ENCODE measurements at regions not wholly inside any gene's neighbourhood (a gene's known extent, or its start where the extent isn't known, plus 50 kb on each side); places are given as distances from the start of the nearest gene placed in this dataset.

DNA sequence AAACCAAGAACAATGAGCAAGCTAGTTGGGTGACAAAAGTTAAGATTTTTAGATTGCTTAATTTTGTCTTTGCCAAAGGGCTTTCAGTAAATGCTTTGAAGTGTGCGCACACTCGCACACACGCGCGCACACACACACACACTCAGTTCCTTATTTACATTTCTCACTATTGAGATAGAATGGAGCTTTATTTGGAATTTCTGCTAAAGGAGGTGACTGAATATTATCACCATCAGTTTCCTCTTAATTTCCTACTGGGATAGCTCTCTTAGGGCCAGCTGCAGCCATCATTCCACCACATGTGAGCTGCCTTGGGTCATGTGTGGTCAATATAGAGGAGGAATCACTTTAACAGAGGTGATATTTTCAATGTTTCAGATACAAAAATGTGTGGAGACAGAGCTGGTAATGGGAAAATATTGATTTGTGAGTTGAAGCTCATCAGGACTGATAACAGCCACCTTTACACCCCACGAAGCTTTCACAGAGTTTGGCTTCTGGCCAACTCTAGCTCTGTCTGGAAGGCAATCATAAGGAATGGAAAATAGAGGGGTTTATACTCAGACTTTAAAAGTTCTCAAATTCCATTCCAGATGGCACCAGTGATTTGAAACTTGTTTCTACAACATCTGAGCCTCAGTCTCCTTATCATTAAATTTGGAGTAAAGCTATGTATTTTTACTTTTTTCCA lies 99.9 kb downstream of the MACIR start:
- Histone ChIP-seq H3K9me3 (ENCODE audit: control insufficient read depth, insufficient read depth, low read depth, low read length) (no peaks in the 10 kb centered on the region), H3K9ac (ENCODE audit: low read length) (no peak overlapping the region), H3K4me3 (ENCODE audit: low read depth, low read length) (no peak overlapping the region), H3K27ac (ENCODE audit: low read depth, low read length) (no peak overlapping the region), H3K27me3 (ENCODE audit: control insufficient read depth, insufficient read depth, low read length) (no peaks in the 10 kb centered on the region), H3K36me3 (ENCODE audit: control insufficient read depth, insufficient read depth, low read length) (no peaks in the 10 kb centered on the region), H3K4me1 (ENCODE audit: control insufficient read depth, insufficient read depth, low read length) (no peaks in the 10 kb centered on the region)

DNA sequence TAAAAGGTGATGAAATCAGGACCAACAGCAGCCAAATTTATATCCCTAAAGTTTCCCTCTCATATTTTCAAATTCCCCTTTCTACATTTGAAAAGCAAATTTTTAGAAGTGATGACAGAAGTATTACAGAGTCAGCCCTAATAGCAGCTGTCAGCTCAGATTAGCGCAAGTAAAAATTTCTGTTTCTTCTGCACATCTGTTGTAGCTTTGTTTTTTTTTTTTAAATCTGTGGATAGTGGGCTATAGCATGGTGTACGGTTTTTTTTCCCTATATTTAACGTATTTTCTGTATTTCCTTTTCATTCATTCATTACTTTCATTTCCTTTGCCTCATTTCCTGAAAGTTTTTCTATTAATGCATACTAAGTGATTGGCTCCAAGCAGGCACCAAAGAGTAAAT lies 99.1 kb downstream of the MACIR start:
- Histone ChIP-seq H3K4me1 (ENCODE audit: control insufficient read depth, insufficient read depth, low read length) (no peaks in the 10 kb centered on the region), H3K4me3 (ENCODE audit: low read depth, low read length) (no peak overlapping the region), H3K27ac (ENCODE audit: low read depth, low read length) (no peak overlapping the region)

DNA sequence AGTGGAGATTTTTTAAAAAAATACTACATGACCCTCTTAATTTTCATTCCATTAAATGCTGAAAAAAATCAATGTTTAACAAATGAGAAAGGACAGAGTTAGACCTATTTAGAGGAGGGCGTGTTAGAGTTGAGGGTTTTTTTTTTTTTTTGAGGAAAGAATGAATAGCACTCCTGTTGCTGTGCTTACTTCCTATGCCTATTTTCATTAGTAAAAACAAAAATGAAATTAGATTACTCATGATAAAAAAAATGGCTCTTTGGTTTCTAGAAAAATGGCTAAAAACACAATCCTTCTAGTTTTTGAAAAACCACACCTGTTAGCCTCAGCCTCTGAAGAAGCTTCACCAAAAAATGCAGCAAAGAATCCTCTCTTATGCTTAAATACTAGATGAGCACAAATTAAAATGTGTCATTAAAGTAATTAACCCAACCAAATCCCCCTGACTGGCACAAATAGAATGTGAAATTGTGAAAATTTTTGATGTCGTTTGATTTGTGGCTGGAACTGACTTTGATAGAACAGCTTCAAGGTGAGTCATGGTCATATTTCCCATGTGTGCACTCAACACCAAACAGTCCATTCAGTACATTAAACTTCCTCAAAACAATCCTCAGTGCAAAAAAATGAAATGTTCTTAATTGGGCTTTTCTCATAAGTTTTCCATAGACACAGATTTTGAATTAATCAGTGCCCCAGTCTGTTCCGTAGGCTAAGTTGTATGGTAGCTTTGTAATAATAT lies 98.0 kb downstream of the MACIR start:
- Histone ChIP-seq H3K27me3 (ENCODE audit: control insufficient read depth, insufficient read depth, low read length) (no peaks in the 10 kb centered on the region), H3K9ac (ENCODE audit: low read length) (no peak overlapping the region), H3K4me1 (ENCODE audit: control insufficient read depth, insufficient read depth, low read length) (no peaks in the 10 kb centered on the region), H3K4me3 (ENCODE audit: low read depth, low read length) (no peak overlapping the region), H3K27ac (ENCODE audit: low read depth, low read length) (no peak overlapping the region), H3K36me3 (ENCODE audit: control insufficient read depth, insufficient read depth, low read length) (no peaks in the 10 kb centered on the region), H3K9me3 (ENCODE audit: control insufficient read depth, insufficient read depth, low read depth, low read length) (no peaks in the 10 kb centered on the region)

More for the DNA sequence above, 99.1 kb downstream of the MACIR start:
- H3K9ac ChIP-seq (ENCODE audit: low read length): no peak overlapping the region
- no peaks in the 10 kb centered on the region for H3K36me3 ChIP-seq (ENCODE audit: control insufficient read depth, insufficient read depth, low read length)
- H3K27me3 ChIP-seq (ENCODE audit: control insufficient read depth, insufficient read depth, low read length): no peaks in the 10 kb centered on the region
- no peaks in the 10 kb centered on the region for H3K9me3 ChIP-seq (ENCODE audit: control insufficient read depth, insufficient read depth, low read depth, low read length)

DNA sequence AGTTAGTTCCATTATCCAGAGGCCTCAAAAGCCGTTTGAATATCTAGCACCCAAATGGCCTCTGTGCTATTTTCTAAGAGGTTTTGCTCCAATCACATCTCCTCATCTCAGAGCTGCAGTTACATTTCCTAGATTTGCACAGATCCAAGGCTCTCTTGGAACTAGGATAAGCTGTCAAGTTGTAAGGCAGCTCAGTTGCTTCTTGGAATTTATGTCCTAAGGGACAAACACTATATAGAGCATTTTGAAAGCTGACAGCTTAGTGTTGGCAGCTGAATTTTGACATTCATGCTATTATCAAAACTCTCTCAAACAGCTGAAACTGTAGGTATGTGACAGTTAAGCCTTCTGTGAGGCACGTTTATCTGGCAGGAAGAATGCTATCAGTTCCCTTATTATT lies 97.0 kb downstream of the MACIR start:
- Histone ChIP-seq H3K4me1 (ENCODE audit: control insufficient read depth, insufficient read depth, low read length) (no peaks in the 10 kb centered on the region), H3K4me3 (ENCODE audit: low read depth, low read length) (no peak overlapping the region), H3K27ac (ENCODE audit: low read depth, low read length) (no peak overlapping the region), H3K9ac (ENCODE audit: low read length) (no peak overlapping the region), H3K27me3 (ENCODE audit: control insufficient read depth, insufficient read depth, low read length) (no peaks in the 10 kb centered on the region), H3K9me3 (ENCODE audit: control insufficient read depth, insufficient read depth, low read depth, low read length) (no peaks in the 10 kb centered on the region), H3K36me3 (ENCODE audit: control insufficient read depth, insufficient read depth, low read length) (no peaks in the 10 kb centered on the region)

DNA sequence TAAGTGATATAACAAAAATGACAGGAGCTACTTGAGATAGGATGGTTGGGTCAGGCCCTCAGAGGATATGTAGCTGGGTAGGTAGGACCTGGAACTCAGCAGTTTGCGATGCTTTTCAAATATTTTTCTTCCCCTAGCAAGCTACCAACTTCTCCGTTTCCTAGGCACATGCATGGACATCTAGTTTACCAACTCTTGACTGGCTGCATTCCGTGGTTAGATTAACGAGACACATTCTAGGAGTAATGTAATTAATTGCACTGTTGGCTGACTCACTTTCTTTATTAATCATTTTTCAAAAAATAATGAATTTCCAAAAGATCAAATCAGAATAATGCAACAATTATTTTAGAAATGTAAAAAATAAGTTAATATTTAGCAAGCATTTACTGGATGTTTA lies 95.9 kb downstream of the MACIR start:
- no peak overlapping the region for H3K9ac ChIP-seq (ENCODE audit: low read length)
- H3K36me3 ChIP-seq (ENCODE audit: control insufficient read depth, insufficient read depth, low read length): no peaks in the 10 kb centered on the region
- no peaks in the 10 kb centered on the region for H3K9me3 ChIP-seq (ENCODE audit: control insufficient read depth, insufficient read depth, low read depth, low read length)
- no peak overlapping the region for H3K27ac ChIP-seq (ENCODE audit: low read depth, low read length)
- no peaks in the 10 kb centered on the region for H3K27me3 ChIP-seq (ENCODE audit: control insufficient read depth, insufficient read depth, low read length)
- H3K4me3 ChIP-seq (ENCODE audit: low read depth, low read length): no peak overlapping the region
- no peaks in the 10 kb centered on the region for H3K4me1 ChIP-seq (ENCODE audit: control insufficient read depth, insufficient read depth, low read length)

DNA sequence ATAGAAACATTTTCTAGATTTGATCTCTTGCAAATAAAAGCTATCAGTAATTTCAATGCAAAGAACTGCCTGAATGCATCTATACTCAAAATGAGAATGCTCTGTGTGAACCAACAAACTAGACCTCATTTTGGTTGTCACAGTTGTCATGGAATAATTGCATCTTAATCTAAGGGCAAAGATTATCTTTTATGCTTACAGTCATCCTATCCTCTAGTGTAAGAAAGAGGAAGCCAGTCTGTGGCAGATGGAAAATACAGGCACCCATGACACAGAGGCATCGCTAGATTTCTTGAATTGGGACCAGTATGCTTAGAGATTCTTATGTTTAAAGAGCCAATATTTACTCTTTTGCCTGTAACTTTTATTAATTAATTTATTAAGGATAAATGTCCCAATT lies 95.0 kb downstream of the MACIR start:
- H3K9ac ChIP-seq (ENCODE audit: low read length): no peak overlapping the region

DNA sequence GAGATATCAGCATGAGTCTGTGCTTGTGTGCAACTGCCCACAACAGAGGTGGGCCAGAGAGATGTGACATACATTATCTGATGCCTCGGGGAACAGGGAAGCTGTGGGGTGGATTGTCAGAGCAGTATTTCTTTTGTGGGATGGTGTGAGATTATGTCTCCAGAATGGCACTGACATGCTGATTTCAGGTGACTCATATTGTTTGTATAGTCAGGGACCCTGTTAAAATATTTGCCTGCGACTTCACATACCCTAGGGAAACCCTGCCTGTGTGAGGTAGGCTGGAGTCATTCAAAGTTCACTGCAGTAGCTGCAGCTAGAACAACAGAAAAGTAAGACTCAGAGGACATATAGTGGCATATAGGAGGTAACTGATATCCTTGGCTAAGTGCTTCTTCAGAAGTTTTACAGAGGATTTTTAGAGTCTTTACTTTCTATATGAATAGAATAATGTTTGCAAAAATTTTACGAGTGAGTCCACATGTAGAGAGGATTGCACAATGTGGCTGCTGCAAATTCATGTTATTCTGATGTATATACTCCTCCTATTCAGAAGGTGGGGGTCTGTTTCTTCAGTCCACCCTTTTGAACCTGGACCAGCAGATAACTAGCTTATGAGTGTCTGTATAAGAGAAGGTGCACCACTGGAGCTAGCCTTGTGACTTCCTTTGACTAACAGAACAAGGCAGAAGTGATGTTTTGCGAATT lies 89.3 kb downstream of the MACIR start:
- no peak overlapping the region for H3K27ac ChIP-seq (ENCODE audit: low read depth, low read length)
- H3K4me1 ChIP-seq (ENCODE audit: control insufficient read depth, insufficient read depth, low read length): peaks cover 9% of the 10 kb centered on the region
- H3K27me3 ChIP-seq (ENCODE audit: control insufficient read depth, insufficient read depth, low read length): no peaks in the 10 kb centered on the region
- no peak overlapping the region for H3K9ac ChIP-seq (ENCODE audit: low read length)
- no peaks in the 10 kb centered on the region for H3K36me3 ChIP-seq (ENCODE audit: control insufficient read depth, insufficient read depth, low read length)
- no peaks in the 10 kb centered on the region for H3K9me3 ChIP-seq (ENCODE audit: control insufficient read depth, insufficient read depth, low read depth, low read length)
- no peak overlapping the region for H3K4me3 ChIP-seq (ENCODE audit: low read depth, low read length)

More for the DNA sequence above, 95.0 kb downstream of the MACIR start:
- H3K36me3 ChIP-seq (ENCODE audit: control insufficient read depth, insufficient read depth, low read length): no peaks in the 10 kb centered on the region
- H3K27ac ChIP-seq (ENCODE audit: low read depth, low read length): no peak overlapping the region
- H3K4me3 ChIP-seq (ENCODE audit: low read depth, low read length): no peak overlapping the region
- H3K4me1 ChIP-seq (ENCODE audit: control insufficient read depth, insufficient read depth, low read length): no peaks in the 10 kb centered on the region
- no peaks in the 10 kb centered on the region for H3K27me3 ChIP-seq (ENCODE audit: control insufficient read depth, insufficient read depth, low read length)
- H3K9me3 ChIP-seq (ENCODE audit: control insufficient read depth, insufficient read depth, low read depth, low read length): no peaks in the 10 kb centered on the region

DNA sequence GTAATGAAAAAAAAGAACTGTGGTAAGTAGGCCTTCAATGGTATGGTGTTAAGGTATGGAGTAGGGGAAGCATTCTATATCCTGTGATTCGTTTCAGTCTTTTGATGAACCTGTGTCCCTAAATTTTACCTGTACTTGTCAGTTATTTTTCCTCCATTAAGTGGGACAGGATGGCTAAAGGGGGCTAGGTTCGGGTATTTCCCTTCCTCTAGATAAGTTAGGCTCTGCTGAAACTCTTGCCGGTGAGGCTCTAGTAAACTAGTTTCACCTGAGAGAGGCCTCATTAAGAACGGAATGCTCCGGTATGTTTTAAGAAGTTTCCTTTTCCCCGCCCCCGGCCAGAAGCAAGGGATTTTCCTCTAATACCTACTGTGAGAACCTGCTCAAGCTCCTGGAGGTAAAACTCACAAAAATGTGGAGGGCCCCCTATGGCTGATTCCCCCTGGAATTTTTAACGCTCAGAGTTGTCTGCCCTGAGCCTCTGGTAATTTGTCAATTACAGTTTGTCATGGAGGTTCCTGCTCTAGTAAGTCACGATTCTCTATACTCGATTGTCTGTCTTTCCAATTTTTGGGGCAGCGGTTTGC lies 87.7 kb downstream of the MACIR start:
- no peak overlapping the region for H3K9ac ChIP-seq (ENCODE audit: low read length)
- H3K9me3 ChIP-seq (ENCODE audit: control insufficient read depth, insufficient read depth, low read depth, low read length): peaks cover 8% of the 10 kb centered on the region; the same call in 1 of the 2 replicates
- no peak overlapping the region for H3K27ac ChIP-seq (ENCODE audit: low read depth, low read length)
- H3K36me3 ChIP-seq (ENCODE audit: control insufficient read depth, insufficient read depth, low read length): no peaks in the 10 kb centered on the region
- no peaks in the 10 kb centered on the region for H3K27me3 ChIP-seq (ENCODE audit: control insufficient read depth, insufficient read depth, low read length)
- H3K4me3 ChIP-seq (ENCODE audit: low read depth, low read length): no peak overlapping the region
- peaks cover 9% of the 10 kb centered on the region for H3K4me1 ChIP-seq (ENCODE audit: control insufficient read depth, insufficient read depth, low read length)

DNA sequence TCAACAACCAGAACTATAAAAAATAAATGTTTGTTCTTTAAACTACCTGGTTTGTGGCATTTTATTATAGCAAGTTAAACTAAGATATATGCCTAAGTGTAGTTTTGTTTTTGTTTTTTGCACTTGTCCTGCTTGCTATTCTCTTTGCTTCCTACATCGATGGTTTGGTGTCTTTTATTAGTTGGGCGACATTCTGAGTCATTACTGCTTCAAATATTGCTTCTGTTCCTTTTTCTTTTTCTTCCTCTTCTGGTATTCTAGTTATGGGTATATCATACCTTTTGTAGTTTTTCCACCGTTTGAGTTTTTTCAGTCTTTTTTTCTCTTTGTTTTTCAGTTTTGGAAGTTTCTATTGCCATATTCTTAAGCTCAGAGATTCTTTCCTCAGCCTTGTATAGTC lies 86.9 kb downstream of the MACIR start:
- Histone ChIP-seq H3K27ac (ENCODE audit: low read depth, low read length) (no peak overlapping the region), H3K9me3 (ENCODE audit: control insufficient read depth, insufficient read depth, low read depth, low read length) (peaks cover 8% of the 10 kb centered on the region; the same call in 1 of the 2 replicates), H3K9ac (ENCODE audit: low read length) (no peak overlapping the region), H3K4me1 (ENCODE audit: control insufficient read depth, insufficient read depth, low read length) (peaks cover 9% of the 10 kb centered on the region), H3K36me3 (ENCODE audit: control insufficient read depth, insufficient read depth, low read length) (no peaks in the 10 kb centered on the region), H3K27me3 (ENCODE audit: control insufficient read depth, insufficient read depth, low read length) (no peaks in the 10 kb centered on the region), H3K4me3 (ENCODE audit: low read depth, low read length) (no peak overlapping the region)

DNA sequence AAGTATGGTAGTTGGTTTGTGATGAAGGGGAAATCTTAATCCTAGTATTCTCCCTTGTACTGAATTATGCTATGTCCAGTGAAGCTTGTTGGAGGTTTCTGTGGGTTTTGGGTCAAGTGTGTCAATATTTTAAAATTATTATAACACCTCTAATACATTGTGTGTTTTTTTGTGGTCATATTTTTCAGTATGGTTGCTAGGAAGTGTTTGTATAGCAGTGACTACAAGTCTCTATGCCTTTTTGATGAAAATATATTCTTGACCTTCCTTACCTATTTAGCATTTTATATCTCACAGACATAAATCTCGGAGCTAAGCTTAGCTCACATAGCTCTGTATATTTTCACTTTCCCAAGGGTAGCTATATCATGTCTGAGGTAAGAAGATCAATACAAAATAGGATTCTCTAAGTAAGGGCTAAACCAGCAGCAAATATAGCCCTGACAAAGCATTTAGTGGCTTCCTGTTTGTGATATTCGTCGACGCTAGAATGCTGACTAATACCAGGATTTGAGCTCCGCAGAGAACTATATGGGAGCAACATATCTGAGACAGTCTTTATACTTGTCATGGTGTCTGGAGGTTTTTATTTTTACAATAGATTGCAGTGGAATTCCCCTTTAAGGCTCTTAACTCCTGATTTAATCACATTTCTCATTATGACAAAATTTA lies 82.3 kb downstream of the MACIR start:
- H3K27me3 ChIP-seq (ENCODE audit: control insufficient read depth, insufficient read depth, low read length): no peaks in the 10 kb centered on the region
- H3K4me1 ChIP-seq (ENCODE audit: control insufficient read depth, insufficient read depth, low read length): 0 out of 2 replicates have a peak, but pooled peaks cover under 1% of the 10 kb centered on the region
- H3K36me3 ChIP-seq (ENCODE audit: control insufficient read depth, insufficient read depth, low read length): no peaks in the 10 kb centered on the region
- peaks cover 8% of the 10 kb centered on the region; the same call in 1 of the 2 replicates for H3K9me3 ChIP-seq (ENCODE audit: control insufficient read depth, insufficient read depth, low read depth, low read length)
- H3K27ac ChIP-seq (ENCODE audit: low read depth, low read length): no peak overlapping the region
- H3K9ac ChIP-seq (ENCODE audit: low read length): no peak overlapping the region
- H3K4me3 ChIP-seq (ENCODE audit: low read depth, low read length): no peak overlapping the region

Data from HUES6 (cell line).